ENCODE measurements at regions not wholly inside any gene's neighbourhood (a gene's known extent, or its start where the extent isn't known, plus 50 kb on each side); places are given as distances from the start of the nearest gene placed in this dataset.

DNA sequence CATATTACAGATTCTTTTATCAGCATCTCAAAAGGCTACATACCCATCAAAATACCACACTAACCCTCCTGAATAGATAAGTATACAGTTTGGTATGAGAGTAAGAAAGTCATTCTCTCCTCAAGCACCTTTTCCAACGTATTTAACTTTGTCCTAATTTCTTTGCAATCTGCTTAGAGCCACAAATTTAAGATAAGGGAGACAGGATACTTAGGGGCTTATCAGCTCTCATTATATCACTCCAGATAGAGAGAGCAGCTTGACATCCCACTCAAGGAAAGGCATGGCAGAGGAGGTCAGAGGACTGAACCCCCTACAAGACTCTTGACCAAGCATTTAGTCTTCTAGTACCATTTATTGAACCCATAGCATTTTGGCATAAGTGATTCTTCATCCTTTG is 262.4 kb downstream of the ADGRA3 start:
- TF ChIP-seq, protein P1, sequence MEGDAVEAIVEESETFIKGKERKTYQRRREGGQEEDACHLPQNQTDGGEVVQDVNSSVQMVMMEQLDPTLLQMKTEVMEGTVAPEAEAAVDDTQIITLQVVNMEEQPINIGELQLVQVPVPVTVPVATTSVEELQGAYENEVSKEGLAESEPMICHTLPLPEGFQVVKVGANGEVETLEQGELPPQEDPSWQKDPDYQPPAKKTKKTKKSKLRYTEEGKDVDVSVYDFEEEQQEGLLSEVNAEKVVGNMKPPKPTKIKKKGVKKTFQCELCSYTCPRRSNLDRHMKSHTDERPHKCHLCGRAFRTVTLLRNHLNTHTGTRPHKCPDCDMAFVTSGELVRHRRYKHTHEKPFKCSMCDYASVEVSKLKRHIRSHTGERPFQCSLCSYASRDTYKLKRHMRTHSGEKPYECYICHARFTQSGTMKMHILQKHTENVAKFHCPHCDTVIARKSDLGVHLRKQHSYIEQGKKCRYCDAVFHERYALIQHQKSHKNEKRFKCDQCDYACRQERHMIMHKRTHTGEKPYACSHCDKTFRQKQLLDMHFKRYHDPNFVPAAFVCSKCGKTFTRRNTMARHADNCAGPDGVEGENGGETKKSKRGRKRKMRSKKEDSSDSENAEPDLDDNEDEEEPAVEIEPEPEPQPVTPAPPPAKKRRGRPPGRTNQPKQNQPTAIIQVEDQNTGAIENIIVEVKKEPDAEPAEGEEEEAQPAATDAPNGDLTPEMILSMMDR (IDR thresholded peaks at IDR 0.05), result no peak
- no peak for TF ChIP-seq POLR2A (IDR thresholded peaks at IDR 0.05)

Measured in heart left ventricle (tissue), 13 donors.